ENCODE measurements at regions not wholly inside any gene's neighbourhood (a gene's known extent, or its start where the extent isn't known, plus 50 kb on each side); places are given as distances from the start of the nearest gene placed in this dataset.

GRCh38 chr18:55763298-55763697, 175.3 kb upstream of the TCF4 start:
- TF ChIP-seq CTCF (IDR thresholded peaks at IDR 0.05) (no peak), EZH2phosphoT487 (IDR thresholded peaks at IDR 0.05) (no peak)
